Bronchial epithelial cell (primary cell): ENCODE measurements at regions not wholly inside any gene's neighbourhood (a gene's known extent, or its start where the extent isn't known, plus 50 kb on each side); places are given as distances from the start of the nearest gene placed in this dataset.
"Not testable (repeated sequence)": the region's sequence is repeated elsewhere in the genome, so short reads cannot be mapped to it uniquely, and the experiment has no call there.

Experiments
- DNase-seq: peaks from one replicate; pipeline ENCODE4 v3.0.0-alpha.2; 2010; ENCODE audit warnings: low read depth
- FAIRE-seq: peaks from 2 replicates; lab custom pipeline; 2011; peaks lifted over from hg19 to GRCh38; lab: Jason Lieb, UNC
- H3K27me3 ChIP-seq: 2 replicates; pipeline ENCODE4 v1.5.1; 2011; ENCODE audit warnings: low read length; ENCODE audit not compliant: control insufficient read depth, insufficient read depth
- H3K36me3 ChIP-seq: 2 replicates; pipeline ENCODE4 v1.5.1; 2011; ENCODE audit warnings: low read length; ENCODE audit not compliant: control insufficient read depth, insufficient read depth
- H3K4me3 ChIP-seq: 2 replicates; pipeline ENCODE4 v1.5.1; 2011; ENCODE audit warnings: mild to moderate bottlenecking, low read depth, low read length, control low read depth
- TF ChIP-seq, protein P1 (sequence below): IDR thresholded peaks from 2 replicates; pipeline ENCODE4 v1.5.1; 2011; ENCODE audit warnings: mild to moderate bottlenecking, moderate library complexity, low read length, control low read depth, inconsistent platforms; ENCODE audit not compliant: insufficient read depth, severe bottlenecking

DNA sequence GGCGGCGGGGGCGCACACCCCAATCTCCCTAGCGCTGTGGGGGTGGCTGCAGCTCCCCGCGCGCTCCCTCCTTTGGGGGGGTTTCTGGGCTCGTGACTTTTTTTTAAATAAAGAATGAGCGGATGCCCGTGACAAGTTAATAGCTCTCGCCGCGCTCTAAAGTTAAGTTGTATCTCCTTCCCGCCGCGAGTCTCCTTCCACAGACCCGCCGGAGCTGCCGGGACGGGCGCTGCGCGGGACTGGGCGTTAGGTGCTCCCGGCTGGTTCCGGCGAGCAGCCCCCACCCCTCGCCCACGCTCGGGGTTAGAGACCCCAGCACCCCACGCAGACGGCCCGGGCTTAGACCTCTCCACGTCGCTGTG lies 82.6 kb upstream of the HMGA2 start:
- TF ChIP-seq, protein P1, sequence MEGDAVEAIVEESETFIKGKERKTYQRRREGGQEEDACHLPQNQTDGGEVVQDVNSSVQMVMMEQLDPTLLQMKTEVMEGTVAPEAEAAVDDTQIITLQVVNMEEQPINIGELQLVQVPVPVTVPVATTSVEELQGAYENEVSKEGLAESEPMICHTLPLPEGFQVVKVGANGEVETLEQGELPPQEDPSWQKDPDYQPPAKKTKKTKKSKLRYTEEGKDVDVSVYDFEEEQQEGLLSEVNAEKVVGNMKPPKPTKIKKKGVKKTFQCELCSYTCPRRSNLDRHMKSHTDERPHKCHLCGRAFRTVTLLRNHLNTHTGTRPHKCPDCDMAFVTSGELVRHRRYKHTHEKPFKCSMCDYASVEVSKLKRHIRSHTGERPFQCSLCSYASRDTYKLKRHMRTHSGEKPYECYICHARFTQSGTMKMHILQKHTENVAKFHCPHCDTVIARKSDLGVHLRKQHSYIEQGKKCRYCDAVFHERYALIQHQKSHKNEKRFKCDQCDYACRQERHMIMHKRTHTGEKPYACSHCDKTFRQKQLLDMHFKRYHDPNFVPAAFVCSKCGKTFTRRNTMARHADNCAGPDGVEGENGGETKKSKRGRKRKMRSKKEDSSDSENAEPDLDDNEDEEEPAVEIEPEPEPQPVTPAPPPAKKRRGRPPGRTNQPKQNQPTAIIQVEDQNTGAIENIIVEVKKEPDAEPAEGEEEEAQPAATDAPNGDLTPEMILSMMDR = no peak
- Histone ChIP-seq H3K36me3 (no peaks in the 10 kb centered on the region), H3K27me3 (no peaks in the 10 kb centered on the region), H3K4me3 (peak overlapping the region; percentile 92)
- FAIRE-seq (no peak), DNase-seq (peak; percentile 33)

DNA sequence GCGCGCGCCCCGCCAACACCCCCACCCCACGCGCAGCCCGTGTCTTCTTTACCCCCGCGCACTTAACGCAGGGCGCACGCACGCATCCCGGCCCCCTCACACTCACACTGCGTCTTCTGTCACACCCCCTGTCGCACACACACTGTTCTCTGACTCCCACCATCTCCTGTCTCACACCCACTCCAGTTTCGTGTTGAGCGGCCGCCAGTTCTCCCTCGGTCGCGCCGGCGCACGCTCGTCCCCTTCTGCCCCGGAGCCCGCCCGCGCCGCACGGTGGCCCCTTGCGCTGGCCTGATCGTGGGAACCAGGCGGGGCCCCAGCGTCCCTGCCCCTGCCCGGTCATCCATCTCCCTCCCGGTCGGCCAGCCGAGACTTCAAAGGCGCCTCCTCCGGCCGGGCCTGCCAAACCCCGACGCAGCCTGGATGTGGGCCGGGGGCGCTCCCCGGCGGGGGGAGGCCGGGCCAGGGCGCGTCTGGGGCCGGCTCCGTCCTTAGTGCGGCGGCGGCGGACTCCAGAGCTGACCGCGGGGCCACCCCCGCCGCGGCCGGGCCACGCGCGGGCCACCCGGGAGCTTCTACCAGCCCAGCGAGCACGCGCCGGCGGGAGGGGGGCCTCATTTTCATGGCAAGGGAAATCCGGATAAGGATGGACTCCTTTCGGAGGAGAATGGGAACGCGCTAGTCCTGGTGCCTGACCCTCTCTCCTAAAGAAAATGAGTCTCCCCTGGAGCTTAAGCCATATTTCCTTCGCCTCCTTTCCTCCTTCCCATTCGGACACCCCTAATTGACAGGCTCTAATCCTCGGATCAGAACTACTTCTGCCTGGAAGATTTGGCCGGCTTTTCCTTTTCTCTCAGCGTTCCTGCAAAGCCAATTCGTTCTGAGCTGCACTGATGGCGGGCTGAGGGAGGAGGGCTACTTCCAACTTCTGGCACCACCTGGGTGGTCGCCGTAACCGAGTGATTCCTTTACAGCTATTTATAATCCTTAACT lies 82.0 kb upstream of the HMGA2 start:
- no peak for DNase-seq
- FAIRE-seq = no peak
- Histone ChIP-seq H3K4me3 (peak overlapping the region; percentile 92), H3K36me3 (no peaks in the 10 kb centered on the region), H3K27me3 (no peaks in the 10 kb centered on the region)
- TF ChIP-seq, protein P1 = no peak

DNA sequence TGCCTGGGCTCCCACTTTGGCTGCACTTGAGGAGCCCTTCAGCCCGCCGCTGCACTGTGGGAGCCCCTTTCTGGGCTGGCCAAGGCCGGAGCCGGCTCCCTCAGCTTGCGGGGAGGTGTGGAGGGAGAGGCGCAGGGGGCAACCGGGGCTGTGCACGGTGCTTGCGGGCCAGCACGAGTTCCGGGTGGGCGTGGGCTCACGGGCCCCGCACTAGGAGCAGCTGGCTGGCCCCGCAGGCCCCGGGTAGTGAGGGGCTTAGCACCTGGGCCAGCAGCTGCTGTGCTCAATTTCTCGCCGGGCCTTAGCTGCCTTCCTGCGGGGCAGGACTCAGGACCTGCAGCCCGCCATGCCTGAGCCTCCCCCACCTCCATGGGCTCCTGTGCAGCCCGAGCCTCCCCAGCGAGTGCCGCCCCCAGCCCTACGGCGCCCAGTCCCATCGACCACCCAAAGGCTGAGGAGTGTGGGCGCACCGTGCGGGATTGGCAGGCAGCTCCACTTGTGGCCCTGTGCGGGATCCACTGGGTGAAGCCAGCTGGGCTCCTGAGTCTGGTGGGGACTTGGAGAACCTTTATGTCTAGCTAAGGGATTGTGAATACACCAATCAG lies 79.9 kb upstream of the HMGA2 start:
- not testable (repeated sequence) for DNase-seq, H3K27me3 ChIP-seq, H3K36me3 ChIP-seq, H3K4me3 ChIP-seq, FAIRE-seq

DNA sequence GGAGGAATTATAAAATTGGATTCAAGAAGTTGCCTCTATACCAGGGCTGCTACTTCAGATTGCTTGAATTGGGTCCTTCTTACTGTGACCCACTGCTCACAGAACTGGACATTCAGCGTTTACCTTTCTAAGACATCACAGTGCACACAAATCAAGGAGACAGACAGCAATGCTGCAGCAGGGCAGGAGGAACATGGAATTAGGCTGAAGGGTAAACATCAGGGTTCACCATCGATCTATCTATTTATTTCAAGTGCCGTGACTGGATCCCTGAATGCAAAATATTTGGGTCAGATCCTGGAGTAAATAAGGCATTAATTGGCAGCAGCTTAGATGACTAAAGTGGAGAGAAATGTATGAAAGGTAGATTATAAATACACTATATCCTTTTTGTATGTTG lies 76.9 kb upstream of the HMGA2 start:
- TF ChIP-seq, protein P1 = no peak
- no peaks in the 10 kb centered on the region for H3K36me3 ChIP-seq
- no peaks in the 10 kb centered on the region for H3K27me3 ChIP-seq
- FAIRE-seq (no peak), DNase-seq (no peak)
- H3K4me3 ChIP-seq = no peak overlapping the region

DNA sequence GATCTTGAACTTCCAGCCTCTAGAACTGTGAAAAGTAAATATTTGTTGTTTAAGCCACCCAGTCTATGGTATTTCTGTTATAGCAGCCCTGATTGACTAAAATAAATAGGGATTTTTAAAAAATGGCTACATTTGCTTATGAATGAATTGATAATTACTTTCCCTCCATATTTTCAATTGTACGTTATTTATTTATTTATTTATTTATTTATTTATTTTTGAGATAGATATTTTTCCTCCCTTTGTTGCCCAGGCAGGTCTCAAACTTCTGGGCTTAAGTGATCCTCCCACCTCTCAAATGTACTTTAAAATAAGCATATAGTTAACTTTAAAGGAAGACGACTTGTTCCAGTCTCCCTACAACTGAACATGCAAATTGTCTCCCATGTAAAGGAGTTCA lies 76.0 kb upstream of the HMGA2 start:
- Histone ChIP-seq H3K27me3 (no peaks in the 10 kb centered on the region), H3K4me3 (no peak overlapping the region), H3K36me3 (no peaks in the 10 kb centered on the region)
- TF ChIP-seq, protein P1 = no peak
- FAIRE-seq = no peak
- no peak for DNase-seq

DNA sequence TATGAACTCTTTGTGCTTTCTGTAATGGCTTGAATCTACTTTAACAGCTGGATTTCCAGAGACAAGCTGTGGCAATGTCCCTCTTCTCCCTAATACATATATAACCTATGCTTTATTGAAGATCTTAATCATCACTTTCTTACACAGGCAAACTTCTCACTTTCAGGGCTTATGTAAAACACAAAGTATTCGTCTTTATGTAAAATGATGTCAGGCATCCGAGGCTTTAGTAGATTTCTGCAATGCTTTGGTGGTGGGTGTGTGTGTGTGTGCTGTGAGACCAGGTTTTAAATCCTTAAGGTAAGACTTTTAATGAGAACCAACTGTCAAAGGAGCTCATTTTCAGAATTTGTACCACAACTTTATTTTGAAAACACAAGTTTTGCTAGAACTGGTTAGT lies 70.0 kb upstream of the HMGA2 start:
- TF ChIP-seq, protein P1 = no peak
- H3K27me3 ChIP-seq = no peaks in the 10 kb centered on the region
- no peak overlapping the region for H3K4me3 ChIP-seq
- no peak for FAIRE-seq
- DNase-seq = no peak
- no peaks in the 10 kb centered on the region for H3K36me3 ChIP-seq
